ENCODE measurements at regions not wholly inside any gene's neighbourhood (a gene's known extent, or its start where the extent isn't known, plus 50 kb on each side); places are given as distances from the start of the nearest gene placed in this dataset.
A peak's percentile ranks its signal among the peaks of the same experiment; 100 is the strongest.

DNA sequence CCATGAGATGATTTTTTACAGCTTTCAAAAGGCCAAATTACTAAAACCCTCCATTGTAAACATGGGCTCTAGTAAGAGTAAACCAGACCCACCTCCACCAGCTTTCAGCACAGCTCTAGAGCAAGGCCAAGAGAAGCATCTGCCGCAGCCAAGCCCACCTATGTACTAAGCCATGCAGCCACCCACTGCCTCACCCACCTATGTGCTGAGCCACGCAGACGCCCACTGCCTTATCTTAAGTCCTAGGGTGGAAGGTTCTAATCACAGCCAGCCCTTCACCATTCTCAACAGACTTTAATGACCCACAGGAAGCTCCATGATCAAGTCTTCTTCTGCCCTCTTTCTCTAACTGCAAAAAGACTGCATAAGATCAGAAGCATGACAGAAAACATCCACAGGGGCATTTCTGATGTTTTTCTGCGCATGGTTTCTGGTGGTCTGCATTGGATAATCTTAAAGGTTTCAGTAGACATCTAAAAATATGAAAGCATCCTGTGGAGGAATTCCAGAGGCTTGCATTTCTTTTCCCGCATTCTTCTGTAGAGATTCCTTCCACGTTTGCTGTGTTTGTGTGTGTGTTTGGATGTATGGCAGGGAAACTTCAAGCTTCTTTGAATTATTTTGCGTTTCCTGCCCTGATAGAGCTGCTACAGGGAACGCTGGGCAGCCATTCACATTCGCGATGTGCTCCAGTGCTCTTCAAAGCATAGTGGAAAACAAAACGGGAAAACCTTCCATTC is 286.1 kb upstream of the KLF6 start:
- peak overlapping the region in 1 of 10 donors; percentile 32 for H3K27ac Mint-ChIP-seq
- DNase-seq (no peak), ATAC-seq (no peak)
- no peak overlapping the region for H3K4me3 Mint-ChIP-seq
- no peaks in the 10 kb centered on the region for H3K36me3 Mint-ChIP-seq
- POLR2A ChIA-PET = no interaction called here
- H3K9me3 Mint-ChIP-seq = no peaks in the 10 kb centered on the region
- peaks cover 0 to 4% (median 0%) of the 10 kb centered on the region in 5 donors for H3K27me3 Mint-ChIP-seq
- peaks cover 5 to 22% (median 10%) of the 10 kb centered on the region in 4 donors for H3K4me1 Mint-ChIP-seq

DNA sequence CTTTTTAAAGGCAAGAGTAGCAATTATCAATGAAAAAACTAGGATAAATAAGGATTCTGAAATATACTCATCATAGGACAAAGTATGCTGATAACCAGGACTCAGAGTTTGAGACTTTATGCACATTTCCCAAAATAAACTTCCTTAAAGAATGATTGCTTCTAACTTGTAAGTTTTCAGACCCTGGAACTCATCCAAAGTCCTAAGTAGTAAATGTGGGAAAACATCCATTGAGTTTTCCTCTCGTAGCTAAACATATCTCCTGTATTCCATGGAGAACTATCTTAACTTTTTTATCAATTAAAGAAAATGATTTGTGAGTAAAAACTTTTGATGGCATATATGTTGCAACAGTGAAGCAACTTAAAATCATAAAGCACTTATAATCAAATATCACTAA is 285.2 kb upstream of the KLF6 start:
- H3K36me3 Mint-ChIP-seq = no peaks in the 10 kb centered on the region
- peaks cover 4 to 16% (median 7%) of the 10 kb centered on the region in 4 donors for H3K4me1 Mint-ChIP-seq
- DNase-seq = no peak
- no peak overlapping the region for H3K4me3 Mint-ChIP-seq
- POLR2A ChIA-PET = no interaction called here
- no peak overlapping the region for H3K27ac Mint-ChIP-seq
- ATAC-seq = no peak
- H3K9me3 Mint-ChIP-seq = no peaks in the 10 kb centered on the region
- H3K27me3 Mint-ChIP-seq = peaks cover 0 to 4% (median 0%) of the 10 kb centered on the region in 5 donors

DNA sequence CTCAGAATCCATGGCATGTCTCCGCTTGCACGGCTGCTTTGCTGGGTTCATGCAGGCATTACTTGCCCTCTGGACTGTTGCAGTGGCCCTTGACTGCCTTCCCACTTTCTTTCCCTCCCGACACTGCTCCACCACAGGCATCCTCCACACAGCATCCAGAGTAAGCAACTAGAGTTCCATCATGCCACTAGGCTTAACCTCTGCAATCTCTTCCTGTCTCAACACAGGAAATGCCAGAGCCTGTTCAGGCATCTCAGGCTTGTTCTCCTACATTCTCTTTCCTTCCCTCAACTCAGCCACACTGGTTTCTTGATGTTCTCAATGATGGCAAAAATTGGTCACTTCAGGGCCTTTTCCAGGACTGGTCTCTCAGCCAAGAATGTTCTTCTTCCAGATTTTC is 284.5 kb upstream of the KLF6 start:
- Mint-ChIP-seq H3K36me3 (no peaks in the 10 kb centered on the region), H3K4me3 (no peak overlapping the region), H3K9me3 (no peaks in the 10 kb centered on the region), H3K27ac (no peak overlapping the region), H3K27me3 (peaks cover 0 to under 1% (median 0%) of the 10 kb centered on the region in 5 donors), H3K4me1 (peaks cover 0 to 9% (median under 1%) of the 10 kb centered on the region in 4 donors)
- POLR2A ChIA-PET = no interaction called here
- ATAC-seq (no peak), DNase-seq (no peak)

DNA sequence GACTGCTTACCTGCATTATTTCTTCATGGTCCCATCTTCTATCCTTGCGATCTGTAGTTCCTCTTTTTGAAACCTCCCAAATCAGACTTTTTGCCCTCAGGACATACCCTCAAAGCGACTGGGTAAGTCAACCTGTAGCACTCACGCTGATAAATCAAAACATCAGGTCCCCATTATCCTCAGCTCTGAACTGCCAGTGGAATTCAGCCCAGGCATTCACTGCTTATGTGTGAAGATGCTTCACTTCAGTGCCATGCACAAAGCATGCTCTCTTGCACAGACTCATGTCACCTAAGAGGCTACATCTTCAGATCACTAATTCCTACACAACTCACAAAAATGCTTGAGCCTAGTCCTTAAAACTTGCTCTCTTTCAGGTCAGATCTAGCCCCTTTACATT is 283.6 kb upstream of the KLF6 start:
- ATAC-seq (no peak), DNase-seq (no peak)
- no peaks in the 10 kb centered on the region for H3K36me3 Mint-ChIP-seq
- H3K27ac Mint-ChIP-seq = no peak overlapping the region
- H3K9me3 Mint-ChIP-seq = no peaks in the 10 kb centered on the region
- POLR2A ChIA-PET = no interaction called here
- H3K4me3 Mint-ChIP-seq = no peak overlapping the region
- H3K27me3 Mint-ChIP-seq = no peaks in the 10 kb centered on the region
- H3K4me1 Mint-ChIP-seq = peaks cover 0 to under 1% (median 0%) of the 10 kb centered on the region in 4 donors

DNA sequence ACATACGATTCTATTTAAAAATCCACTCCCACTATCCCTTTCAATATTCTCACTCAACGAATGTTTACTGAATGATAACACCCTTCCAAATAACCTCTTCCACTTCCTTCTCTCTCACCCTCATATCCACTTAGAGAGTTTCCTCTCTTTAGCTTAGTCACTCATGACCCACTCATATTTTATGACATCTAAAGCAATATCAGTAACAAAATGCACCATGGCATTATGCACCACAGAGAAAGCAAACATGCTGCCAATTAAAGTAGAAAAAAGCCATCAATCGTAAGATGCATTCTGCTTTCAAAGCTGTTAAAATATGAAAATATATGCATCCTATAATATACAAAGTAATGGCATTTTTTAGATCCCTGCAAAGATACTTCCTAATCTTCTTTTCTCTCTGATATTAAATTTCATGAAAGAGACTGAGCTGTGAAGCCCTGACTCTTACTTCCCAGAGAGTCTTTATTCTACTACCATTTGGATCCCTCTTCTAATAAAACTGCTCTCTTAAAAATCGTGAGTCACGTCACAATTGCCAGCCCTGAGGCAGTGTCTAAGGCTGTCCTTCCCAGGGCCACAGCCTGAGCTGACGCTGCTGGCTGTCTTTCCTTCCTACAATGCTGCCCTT is 283.0 kb upstream of the KLF6 start:
- Mint-ChIP-seq H3K9me3 (no peaks in the 10 kb centered on the region), H3K27ac (no peak overlapping the region), H3K4me3 (no peak overlapping the region), H3K27me3 (no peaks in the 10 kb centered on the region), H3K4me1 (no peaks in the 10 kb centered on the region), H3K36me3 (no peaks in the 10 kb centered on the region)
- DNase-seq = no peak
- ATAC-seq = no peak
- POLR2A ChIA-PET = no interaction called here

DNA sequence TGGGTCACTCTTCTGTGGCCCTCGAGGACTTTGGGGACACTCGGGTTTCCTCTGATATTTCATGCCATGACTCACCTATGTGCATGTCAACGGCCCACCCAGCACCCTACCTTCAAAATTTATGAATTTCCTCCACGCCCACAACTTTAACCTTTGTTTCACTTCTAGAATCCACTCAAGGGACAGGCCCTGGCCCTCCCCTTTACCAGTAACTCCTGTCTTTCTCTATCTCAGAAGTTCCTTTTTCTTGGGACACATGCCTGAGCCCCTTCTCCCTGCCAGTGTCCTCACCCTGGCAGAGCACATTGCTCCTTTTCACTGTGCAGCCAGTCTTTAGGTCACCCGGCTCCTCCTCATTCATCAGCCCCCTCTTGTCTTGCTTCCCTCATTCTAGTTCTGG is 282.5 kb upstream of the KLF6 start:
- DNase-seq = no peak
- Mint-ChIP-seq H3K9me3 (no peaks in the 10 kb centered on the region), H3K36me3 (no peaks in the 10 kb centered on the region), H3K4me3 (no peak overlapping the region), H3K4me1 (no peaks in the 10 kb centered on the region), H3K27ac (no peak overlapping the region), H3K27me3 (no peaks in the 10 kb centered on the region)
- ATAC-seq = no peak
- POLR2A ChIA-PET = no interaction called here

DNA sequence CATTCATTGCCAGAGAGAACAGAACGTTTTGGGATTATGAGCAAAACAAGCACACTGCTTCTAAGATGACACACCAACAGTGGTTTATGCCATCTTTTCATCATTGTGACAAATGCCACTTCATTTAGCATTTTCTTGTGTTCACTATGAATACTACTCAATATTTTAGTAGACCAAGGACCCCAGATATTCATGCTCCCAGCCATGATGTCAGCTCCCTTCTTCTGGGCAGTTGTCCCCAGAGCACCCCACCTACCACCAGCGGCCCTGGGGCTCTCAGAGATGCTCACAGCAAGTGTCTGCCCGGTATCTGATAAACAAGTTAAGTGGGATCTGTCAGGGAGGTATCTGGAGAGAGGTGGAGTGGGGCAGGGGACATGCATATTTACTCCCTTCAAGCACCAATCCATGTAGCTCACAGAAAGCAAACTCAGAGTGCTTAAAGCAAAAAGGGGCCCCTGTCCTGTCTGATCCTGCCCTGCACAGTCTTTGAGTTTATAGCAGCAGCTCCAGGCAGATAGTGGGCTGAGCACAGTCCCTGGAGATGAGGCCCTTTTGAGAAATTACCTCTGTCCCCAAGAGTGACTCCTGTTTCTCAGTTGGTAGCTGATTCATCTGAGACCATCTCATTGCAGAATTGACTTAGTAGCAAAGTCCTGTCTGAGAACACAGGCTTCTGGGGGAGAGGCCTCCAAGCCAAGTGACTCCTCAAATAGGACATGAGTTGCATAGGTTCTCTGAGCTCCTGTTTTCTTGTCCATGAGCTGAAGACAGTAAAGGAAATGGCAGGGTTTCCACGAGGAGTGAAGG is 281.8 kb upstream of the KLF6 start:
- no peak for DNase-seq
- no peak overlapping the region for H3K4me3 Mint-ChIP-seq
- no peak overlapping the region for H3K27ac Mint-ChIP-seq
- H3K36me3 Mint-ChIP-seq = no peaks in the 10 kb centered on the region
- POLR2A ChIA-PET = interaction anchor here (0.8 kb wide), 1 partner anchor 281 kb away, joined by 3 read pairs; the partner anchor contains the start of gene KLF6
- H3K27me3 Mint-ChIP-seq = no peaks in the 10 kb centered on the region
- ATAC-seq = no peak
- H3K9me3 Mint-ChIP-seq = no peaks in the 10 kb centered on the region
- H3K4me1 Mint-ChIP-seq = peaks cover 0 to 2% (median 1%) of the 10 kb centered on the region in 4 donors

DNA sequence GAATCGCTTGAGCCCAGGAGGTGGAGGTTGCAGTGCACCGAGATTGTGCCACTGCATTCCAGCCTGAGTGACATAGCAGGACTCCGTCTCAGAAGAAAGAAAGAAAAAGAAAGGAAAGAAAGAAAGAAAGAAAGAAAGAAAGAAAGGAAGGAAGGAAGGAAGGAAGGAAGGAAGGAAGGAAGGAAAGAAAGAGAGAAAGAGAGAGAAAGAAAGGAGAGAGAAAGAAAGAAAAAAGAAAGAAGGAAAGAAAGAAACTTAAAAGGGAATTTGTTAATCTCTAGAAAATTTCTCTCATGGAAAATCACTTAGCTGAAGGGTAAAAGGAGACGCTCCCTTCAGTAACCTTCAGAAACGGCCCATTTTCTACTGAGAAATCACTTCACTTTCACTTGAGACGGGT is 279.5 kb upstream of the KLF6 start:
- DNase-seq (no peak), ATAC-seq (no peak)
- Mint-ChIP-seq H3K9me3 (peaks cover 0 to 1% (median 0%) of the 10 kb centered on the region in 9 donors), H3K36me3 (no peaks in the 10 kb centered on the region), H3K27ac (no peak overlapping the region), H3K27me3 (no peaks in the 10 kb centered on the region), H3K4me1 (peaks cover 7 to 21% (median 11%) of the 10 kb centered on the region in 4 donors), H3K4me3 (no peak overlapping the region)
- POLR2A ChIA-PET = no interaction called here

DNA sequence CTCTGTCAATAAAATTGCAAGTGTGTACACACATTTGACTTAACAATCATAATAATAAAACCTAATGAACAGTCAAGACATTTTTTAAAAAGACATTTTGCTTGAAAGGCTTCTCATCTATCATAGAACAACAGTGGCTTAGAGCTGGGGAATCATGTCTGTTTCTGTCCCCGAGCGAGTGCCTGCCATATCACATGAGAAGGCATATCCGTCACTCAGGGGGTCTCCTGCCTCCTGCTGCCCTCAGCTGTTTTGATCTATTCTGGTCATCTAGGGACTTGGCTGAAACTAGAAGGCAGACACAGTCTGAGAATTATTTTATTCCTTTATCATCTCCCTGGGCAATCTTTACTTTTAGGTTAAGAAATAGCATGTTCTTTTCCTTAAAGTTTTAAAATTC is 278.7 kb upstream of the KLF6 start:
- H3K4me1 Mint-ChIP-seq = peaks cover 7 to 22% (median 14%) of the 10 kb centered on the region in 4 donors
- no peaks in the 10 kb centered on the region for H3K36me3 Mint-ChIP-seq
- no peaks in the 10 kb centered on the region for H3K27me3 Mint-ChIP-seq
- POLR2A ChIA-PET = no interaction called here
- peaks cover 0 to 1% (median 0%) of the 10 kb centered on the region in 9 donors for H3K9me3 Mint-ChIP-seq
- H3K27ac Mint-ChIP-seq = no peak overlapping the region
- no peak overlapping the region for H3K4me3 Mint-ChIP-seq
- DNase-seq (no peak), ATAC-seq (no peak)

DNA sequence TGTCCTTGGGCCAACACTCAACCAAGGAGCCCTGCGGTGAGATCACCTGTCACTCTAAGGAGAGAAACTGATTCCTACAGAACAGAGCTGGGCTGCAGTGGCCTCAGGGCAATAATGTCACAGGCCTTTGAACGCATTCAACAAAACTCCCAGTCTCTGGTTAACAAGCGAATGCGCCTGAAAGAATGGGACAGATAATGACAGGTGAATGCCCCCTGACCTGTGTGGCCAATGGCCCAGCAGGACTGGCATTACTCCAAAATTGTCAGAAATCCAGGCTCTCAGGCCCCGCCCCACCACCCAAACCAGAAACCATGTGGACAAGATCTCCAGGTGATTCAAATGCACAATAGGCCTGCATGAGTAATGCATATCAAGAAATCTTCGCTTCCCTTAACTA is 277.7 kb upstream of the KLF6 start:
- Mint-ChIP-seq H3K4me3 (no peak overlapping the region), H3K9me3 (peaks cover 0 to 1% (median 0%) of the 10 kb centered on the region in 9 donors), H3K36me3 (no peaks in the 10 kb centered on the region), H3K27me3 (no peaks in the 10 kb centered on the region), H3K4me1 (peaks cover 8 to 22% (median 14%) of the 10 kb centered on the region in 4 donors), H3K27ac (peak overlapping the region in 1 of 10 donors; percentile 31)
- ATAC-seq = no peak
- DNase-seq = no peak
- POLR2A ChIA-PET = no interaction called here

DNA sequence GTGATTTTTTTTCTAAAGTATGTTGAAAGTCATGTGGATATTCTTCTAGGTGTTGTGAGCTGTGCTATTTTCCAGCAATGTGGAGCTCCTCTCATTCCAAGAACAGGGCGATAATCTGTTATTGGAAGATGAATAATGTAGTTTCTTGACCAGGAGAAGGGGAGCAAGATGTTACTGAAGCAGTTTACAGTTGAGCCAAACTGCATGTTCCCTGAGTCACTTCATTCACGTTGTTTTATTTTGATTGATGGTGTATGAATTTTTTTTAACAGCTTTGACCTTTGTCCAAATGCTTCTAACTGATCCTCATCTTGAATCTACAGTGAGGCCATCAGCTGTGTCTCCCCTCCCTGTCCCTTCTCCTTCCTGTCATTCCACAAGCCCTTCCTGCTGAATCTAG is 277.1 kb upstream of the KLF6 start:
- Mint-ChIP-seq H3K27me3 (no peaks in the 10 kb centered on the region), H3K9me3 (peaks cover 0 to 1% (median 0%) of the 10 kb centered on the region in 9 donors), H3K4me3 (no peak overlapping the region), H3K27ac (peak overlapping the region in 1 of 10 donors; percentile 24), H3K4me1 (peaks cover 8 to 22% (median 14%) of the 10 kb centered on the region in 4 donors), H3K36me3 (no peaks in the 10 kb centered on the region)
- DNase-seq (no peak), ATAC-seq (no peak)
- POLR2A ChIA-PET = no interaction called here

DNA sequence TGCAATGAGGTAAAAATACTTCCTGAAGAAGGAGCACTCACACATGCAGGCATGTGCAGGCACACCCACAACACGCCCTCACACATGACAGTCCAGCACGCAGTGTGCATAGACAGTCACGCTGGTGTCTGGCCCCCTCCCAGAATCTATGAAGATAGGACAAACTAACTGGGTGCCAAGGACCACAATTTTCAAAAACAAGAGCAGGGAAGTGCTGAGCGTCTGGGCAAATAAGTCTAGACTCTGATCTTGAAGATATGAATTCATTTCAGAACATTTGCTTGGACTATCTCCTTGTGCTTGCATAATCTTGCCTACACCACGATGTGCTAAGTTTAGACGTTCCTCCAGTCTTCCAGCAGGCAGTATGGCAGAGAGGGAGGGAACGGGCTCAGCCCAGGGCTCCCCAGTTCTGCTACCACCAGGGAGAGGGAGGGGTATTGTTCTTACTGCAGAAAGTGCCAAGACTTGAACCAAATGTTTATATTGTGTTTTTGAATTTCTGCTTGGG is 276.5 kb upstream of the KLF6 start:
- peak overlapping the region in 2 of 10 donors; percentile 24 to 50 for H3K27ac Mint-ChIP-seq
- POLR2A ChIA-PET = no interaction called here
- no peaks in the 10 kb centered on the region for H3K36me3 Mint-ChIP-seq
- DNase-seq = no peak
- ATAC-seq = no peak
- H3K4me1 Mint-ChIP-seq = peaks cover 8 to 22% (median 14%) of the 10 kb centered on the region in 4 donors
- no peak overlapping the region for H3K4me3 Mint-ChIP-seq
- H3K27me3 Mint-ChIP-seq = no peaks in the 10 kb centered on the region
- peaks cover 0 to 1% (median 0%) of the 10 kb centered on the region in 9 donors for H3K9me3 Mint-ChIP-seq

All from naive thymus-derived CD8-positive, alpha-beta T cell (primary cell).